GM18873 (cell line): ENCODE measurements at regions not wholly inside any gene's neighbourhood (a gene's known extent, or its start where the extent isn't known, plus 50 kb on each side); places are given as distances from the start of the nearest gene placed in this dataset.
"Not testable (repeated sequence)": the region's sequence is repeated elsewhere in the genome, so short reads cannot be mapped to it uniquely, and the experiment has no call there.

Experiments
- ATAC-seq: cut with Tn5 transposase; IDR thresholded peaks from one replicate; pipeline ENCODE4 v1.9.1; 2021; ENCODE audit warnings: mild to moderate bottlenecking, moderate library complexity, moderate number of reproducible peaks; ENCODE audit not compliant: unreplicated experiment, low FRiP score

- ATAC-seq = not testable (repeated sequence)
Measured at GRCh38 chr5:6241056-6241455, 137.3 kb downstream of the MED10 start.

GRCh38 chr5:6236858-6237481 lies 141.4 kb downstream of the MED10 start:
- ATAC-seq = no peak

- no peak for ATAC-seq
Measured at GRCh38 chr5:6236170-6236793, 142.1 kb downstream of the MED10 start.

- ATAC-seq = no peak
Measured at GRCh38 chr5:6235726-6236125, 142.6 kb downstream of the MED10 start.

GRCh38 chr5:6228257-6229250 lies 149.8 kb downstream of the MED10 start:
- ATAC-seq = no peak

- ATAC-seq = no peak
Measured at GRCh38 chr5:6225121-6225607, 153.2 kb downstream of the MED10 start.

GRCh38 chr5:6224406-6224805 lies 153.9 kb downstream of the MED10 start:
- no peak for ATAC-seq

GRCh38 chr5:6222899-6223298 lies 155.4 kb downstream of the MED10 start:
- ATAC-seq = no peak

GRCh38 chr5:6222121-6222520 lies 156.2 kb downstream of the MED10 start:
- ATAC-seq = no peak

GRCh38 chr5:6221141-6221626 lies 157.2 kb downstream of the MED10 start:
- no peak for ATAC-seq

- no peak for ATAC-seq
Measured at GRCh38 chr5:6220346-6221088, 157.8 kb downstream of the MED10 start.

GRCh38 chr5:6218517-6218916 lies 159.8 kb downstream of the MED10 start:
- ATAC-seq = no peak

- ATAC-seq = no peak
Measured at GRCh38 chr5:6218116-6218515, 160.2 kb downstream of the MED10 start.

GRCh38 chr5:6216471-6217075 lies 161.8 kb downstream of the MED10 start:
- ATAC-seq = no peak

GRCh38 chr5:6215891-6216290 lies 162.5 kb downstream of the MED10 start:
- ATAC-seq = no peak

GRCh38 chr5:6212244-6212643 lies 166.1 kb downstream of the MED10 start:
- ATAC-seq = no peak

GRCh38 chr5:6206501-6206900 lies 171.8 kb downstream of the MED10 start:
- no peak for ATAC-seq

GRCh38 chr5:6202968-6203365 lies 175.4 kb downstream of the MED10 start:
- ATAC-seq = no peak

GRCh38 chr5:6202149-6202967 lies 176.0 kb downstream of the MED10 start:
- no peak for ATAC-seq
